ENCODE measurements at regions not wholly inside any gene's neighbourhood (a gene's known extent, or its start where the extent isn't known, plus 50 kb on each side); places are given as distances from the start of the nearest gene placed in this dataset.

GRCh38 chr12:90151491-90152015 lies 442.9 kb upstream of the ATP2B1 start:
- TF ChIP-seq REST (IDR thresholded peaks at IDR 0.05), result no peak
- TF ChIP-seq TAF1 (conservative IDR thresholded peaks at IDR 0.05), result no peak
- TF ChIP-seq CTCF (IDR thresholded peaks at IDR 0.05; ENCODE audit: low read depth, low read length, missing input control), result no peak
- TF ChIP-seq MAX (IDR thresholded peaks at IDR 0.05), result no peak
- TF ChIP-seq JUND (IDR thresholded peaks at IDR 0.05), result no peak
- no peak for TF ChIP-seq RAD21 (IDR thresholded peaks at IDR 0.05)
- TF ChIP-seq ZBTB33 (IDR thresholded peaks at IDR 0.05), result no peak
- TF ChIP-seq SP1 (IDR thresholded peaks at IDR 0.05), result no peak
- no peak for TF ChIP-seq FOXA1 (IDR thresholded peaks at IDR 0.05)
- no peak for TF ChIP-seq RXRA (IDR thresholded peaks at IDR 0.05)
- no peak for TF ChIP-seq GABPA (IDR thresholded peaks at IDR 0.05 in 1 of 2, conservative IDR thresholded peaks at IDR 0.05 in 1 of 2)
- TF ChIP-seq YY1 (IDR thresholded peaks at IDR 0.05), result no peak
- TF ChIP-seq EGR1 (IDR thresholded peaks at IDR 0.05; ENCODE audit: low read depth in 2 of 2), result no peak
- TF ChIP-seq NR2F2 (IDR thresholded peaks at IDR 0.05), result no peak
